ENCODE measurements at regions not wholly inside any gene's neighbourhood (a gene's known extent, or its start where the extent isn't known, plus 50 kb on each side); places are given as distances from the start of the nearest gene placed in this dataset.

- Histone ChIP-seq H3K27me3 (ENCODE audit: insufficient read depth, poor library complexity, severe bottlenecking) (no peaks in the 10 kb centered on the region), H3K4me3 (replicated peaks; ENCODE audit: insufficient read depth, low read length) (no peak overlapping the region), H3K27ac (replicated peaks) (no peak overlapping the region)
- TF ChIP-seq POLR2AphosphoS5 (IDR thresholded peaks at IDR 0.05; ENCODE audit: low read depth) = no peak
- no peak for TF ChIP-seq REST (IDR thresholded peaks at IDR 0.05; ENCODE audit: insufficient replicate concordance, low read depth)
- no peak for TF ChIP-seq GABPA (IDR thresholded peaks at IDR 0.05; ENCODE audit: low read depth)
- no peak for TF ChIP-seq CTCF (IDR thresholded peaks at IDR 0.05; ENCODE audit: insufficient read depth, low read length)
- TF ChIP-seq SPI1 (IDR thresholded peaks at IDR 0.05; ENCODE audit: borderline replicate concordance, low read depth) = no peak
- no peak for DNase-seq (ENCODE audit: low read depth in 1 of 2, low spot score in 1 of 2)
Observed at GRCh38 chr12:42759622-42760273, 170.2 kb upstream of the PRICKLE1 start.

GRCh38 chr12:42758806-42759205 lies 169.3 kb upstream of the PRICKLE1 start:
- no peak overlapping the region for H3K27ac ChIP-seq (replicated peaks)
- H3K27me3 ChIP-seq (ENCODE audit: insufficient read depth, poor library complexity, severe bottlenecking) = no peaks in the 10 kb centered on the region
- no peak for DNase-seq (ENCODE audit: low read depth in 1 of 2, low spot score in 1 of 2)
- no peak overlapping the region for H3K4me3 ChIP-seq (replicated peaks; ENCODE audit: insufficient read depth, low read length)
- no peak for TF ChIP-seq CTCF (IDR thresholded peaks at IDR 0.05; ENCODE audit: insufficient read depth, low read length)
- no peak for TF ChIP-seq SPI1 (IDR thresholded peaks at IDR 0.05; ENCODE audit: borderline replicate concordance, low read depth)
- no peak for TF ChIP-seq POLR2AphosphoS5 (IDR thresholded peaks at IDR 0.05; ENCODE audit: low read depth)
- TF ChIP-seq GABPA (IDR thresholded peaks at IDR 0.05; ENCODE audit: low read depth) = no peak
- no peak for TF ChIP-seq REST (IDR thresholded peaks at IDR 0.05; ENCODE audit: insufficient replicate concordance, low read depth)

DNA sequence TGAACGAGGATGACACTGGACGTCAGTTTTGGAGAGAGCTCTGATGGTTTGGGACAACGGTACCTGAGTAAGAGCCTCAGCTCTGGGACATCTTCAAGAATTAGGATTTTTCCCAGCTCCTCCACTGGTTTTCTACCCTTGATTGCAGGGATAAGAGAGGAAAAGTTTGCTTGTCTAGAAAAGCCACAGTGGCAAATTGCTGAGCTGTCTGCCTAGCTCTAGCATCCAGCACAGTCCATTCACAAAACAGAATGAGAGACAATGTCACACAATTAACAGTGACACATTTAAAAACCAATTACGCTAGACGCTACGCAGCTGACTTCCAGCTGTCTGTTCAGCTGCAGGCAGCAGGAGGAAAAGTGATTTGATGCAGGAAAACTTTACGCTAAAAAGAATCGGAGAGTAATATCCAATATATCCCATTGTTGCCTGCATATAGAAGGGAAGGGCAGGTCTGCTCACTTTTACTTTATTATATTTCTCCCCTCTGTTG lies 168.1 kb upstream of the PRICKLE1 start:
- H3K27ac ChIP-seq (replicated peaks) = no peak overlapping the region
- TF ChIP-seq CTCF (IDR thresholded peaks at IDR 0.05; ENCODE audit: insufficient read depth, low read length) (no peak), GABPA (IDR thresholded peaks at IDR 0.05; ENCODE audit: low read depth) (no peak), REST (IDR thresholded peaks at IDR 0.05; ENCODE audit: insufficient replicate concordance, low read depth) (no peak), SPI1 (IDR thresholded peaks at IDR 0.05; ENCODE audit: borderline replicate concordance, low read depth) (no peak), POLR2AphosphoS5 (IDR thresholded peaks at IDR 0.05; ENCODE audit: low read depth) (no peak)
- no peak for DNase-seq (ENCODE audit: low read depth in 1 of 2, low spot score in 1 of 2)
- no peaks in the 10 kb centered on the region for H3K27me3 ChIP-seq (ENCODE audit: insufficient read depth, poor library complexity, severe bottlenecking)
- H3K4me3 ChIP-seq (replicated peaks; ENCODE audit: insufficient read depth, low read length) = no peak overlapping the region

Data from HL-60 (cell line).